SHP77 treated with DMSO at 0.1 percent for 48 hours (cell line): ENCODE measurements at regions not wholly inside any gene's neighbourhood (a gene's known extent, or its start where the extent isn't known, plus 50 kb on each side); places are given as distances from the start of the nearest gene placed in this dataset.
"Not testable (repeated sequence)": the region's sequence is repeated elsewhere in the genome, so short reads cannot be mapped to it uniquely, and the experiment has no call there.

ENCODE experiments used
- DNase-seq: peaks from one replicate; lab custom pipeline; 2025; lab: John Stamatoyannopoulos, UW

DNA sequence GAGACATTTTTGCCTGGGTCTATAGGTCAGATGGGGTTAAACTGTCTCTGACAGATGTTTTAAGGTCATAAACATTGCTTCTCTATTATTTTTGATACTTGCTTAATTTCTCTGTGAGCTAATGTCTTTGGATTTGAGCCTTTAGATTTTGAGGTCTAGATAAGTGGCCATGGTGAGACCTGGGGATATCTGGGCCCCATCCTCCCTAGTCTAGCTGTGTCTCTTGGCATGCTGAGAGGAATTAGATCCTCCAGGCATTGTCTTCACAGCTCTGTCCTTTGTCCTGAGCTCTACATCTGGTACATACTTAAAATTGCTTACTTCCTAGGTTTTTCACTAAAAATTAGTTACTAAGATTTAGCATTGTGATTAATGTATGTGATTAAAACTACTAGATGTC, 265.0 kb upstream of the NPSR1 start:
- no peak for DNase-seq

DNA sequence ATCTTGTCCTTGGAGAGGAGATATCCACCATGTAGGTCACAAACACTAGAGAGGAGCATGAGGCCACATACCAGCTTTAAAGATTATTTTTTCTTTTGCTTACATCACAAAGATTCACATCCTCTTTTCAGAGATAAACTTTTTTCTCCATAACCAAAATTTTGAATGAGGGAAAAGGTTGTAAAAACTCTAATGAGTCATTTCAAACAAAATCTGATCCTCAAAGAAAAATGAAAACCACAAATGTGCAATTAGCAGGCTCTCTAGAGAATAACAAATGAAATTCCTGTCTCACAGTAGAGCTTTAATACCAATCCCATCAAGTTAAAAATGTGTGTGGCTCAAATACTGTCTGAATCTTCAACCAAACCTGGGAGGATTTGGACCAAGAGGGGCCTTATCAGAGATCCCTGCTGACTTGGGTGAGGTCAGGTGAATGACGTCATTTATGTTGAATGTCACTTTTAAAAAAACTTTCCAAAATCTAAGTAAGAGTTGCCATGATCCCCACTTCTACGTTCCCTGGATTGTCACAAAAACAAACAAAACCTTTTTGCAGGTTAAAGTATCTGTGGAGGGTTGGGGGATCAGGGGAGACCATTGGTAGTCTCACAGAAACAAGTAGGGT, 261.5 kb upstream of the NPSR1 start:
- no peak for DNase-seq

DNA sequence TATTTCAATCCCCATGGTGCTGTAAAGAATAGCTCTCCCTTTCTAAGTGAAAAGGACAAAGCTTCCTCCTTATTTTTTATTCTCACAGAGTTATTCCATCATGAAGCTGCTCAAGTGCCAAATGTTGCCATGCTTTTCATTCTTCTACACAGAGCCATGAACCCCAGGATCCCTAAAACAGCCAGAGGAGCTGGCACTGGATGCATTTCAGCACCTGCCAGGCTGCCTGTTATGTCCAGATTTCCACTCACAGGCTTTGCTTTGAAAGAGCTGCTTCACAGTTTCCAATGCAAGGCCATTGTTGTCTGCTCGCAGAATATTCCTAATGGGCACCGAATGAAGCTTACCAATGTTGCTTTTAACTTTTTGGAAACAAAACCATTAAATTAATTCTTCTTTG, 256.2 kb upstream of the NPSR1 start:
- no peak for DNase-seq

DNA sequence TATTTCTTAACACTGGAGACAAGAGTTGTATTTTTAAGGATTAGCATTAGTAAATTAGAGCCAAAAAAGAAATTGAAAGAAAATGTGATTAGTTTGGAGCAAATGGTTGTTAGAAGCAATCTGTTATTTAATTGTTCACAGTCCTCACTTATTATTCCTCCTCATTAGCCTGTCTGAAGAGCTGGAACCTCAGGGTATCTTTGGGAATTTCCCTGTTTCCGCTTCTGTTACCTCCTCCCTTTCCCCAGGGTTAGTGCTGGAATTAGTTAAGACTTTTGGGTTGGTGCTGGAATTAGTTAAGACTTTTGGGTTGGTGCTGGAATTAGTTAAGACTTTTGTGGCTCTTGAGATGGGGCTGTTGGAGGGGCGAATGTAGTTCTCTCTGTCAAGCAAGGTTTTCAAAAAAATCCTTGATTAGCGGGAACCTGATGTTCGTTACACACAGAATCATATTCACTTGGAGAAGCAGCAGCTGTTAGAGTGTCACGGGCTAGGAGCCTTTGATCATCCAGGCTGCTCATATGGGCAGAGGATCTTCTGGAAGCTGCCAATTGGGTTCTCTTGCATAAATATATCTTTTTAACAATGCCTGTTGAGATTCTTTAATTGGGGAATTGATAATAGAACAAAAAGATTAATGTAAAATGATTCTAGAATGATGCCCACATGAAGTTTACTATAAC, 251.0 kb upstream of the NPSR1 start:
- DNase-seq, result no peak

DNA sequence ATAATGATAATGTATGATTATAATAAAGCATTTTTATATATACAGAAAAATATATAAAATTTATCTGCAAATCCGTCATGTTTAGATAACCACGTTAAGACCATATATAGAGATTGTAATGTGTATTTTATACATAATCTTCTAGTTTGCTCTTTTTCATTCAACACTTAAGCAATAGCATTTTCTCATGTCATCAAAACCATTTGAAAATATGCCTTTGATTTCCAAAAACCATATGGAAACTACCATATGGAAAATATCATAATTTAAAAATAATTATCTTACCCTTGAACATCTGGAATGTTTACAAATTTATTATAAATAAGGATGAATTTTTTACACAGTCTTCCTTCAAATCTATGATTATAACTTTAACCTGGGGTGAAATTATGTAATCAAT, 250.4 kb upstream of the NPSR1 start:
- DNase-seq, result no peak

DNA sequence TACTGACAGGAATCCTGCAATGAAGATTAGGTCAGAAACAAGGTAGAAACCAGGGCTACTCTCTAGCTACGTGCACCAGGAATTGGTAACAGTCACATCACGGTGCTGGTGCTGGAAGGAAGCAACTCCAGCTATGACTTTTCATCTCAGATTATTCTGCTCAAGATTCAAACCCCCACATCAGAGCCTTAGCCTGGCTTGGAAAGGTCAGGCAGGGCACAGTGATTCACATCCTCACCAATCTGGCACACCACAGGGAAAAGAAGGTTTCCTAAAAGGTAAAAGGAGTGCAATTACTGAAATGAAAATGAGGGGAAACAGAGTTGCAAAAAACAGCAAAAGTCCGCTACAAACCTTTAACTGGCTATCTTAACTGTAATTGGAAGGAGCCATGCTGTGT, 240.2 kb upstream of the NPSR1 start:
- no peak for DNase-seq

DNA sequence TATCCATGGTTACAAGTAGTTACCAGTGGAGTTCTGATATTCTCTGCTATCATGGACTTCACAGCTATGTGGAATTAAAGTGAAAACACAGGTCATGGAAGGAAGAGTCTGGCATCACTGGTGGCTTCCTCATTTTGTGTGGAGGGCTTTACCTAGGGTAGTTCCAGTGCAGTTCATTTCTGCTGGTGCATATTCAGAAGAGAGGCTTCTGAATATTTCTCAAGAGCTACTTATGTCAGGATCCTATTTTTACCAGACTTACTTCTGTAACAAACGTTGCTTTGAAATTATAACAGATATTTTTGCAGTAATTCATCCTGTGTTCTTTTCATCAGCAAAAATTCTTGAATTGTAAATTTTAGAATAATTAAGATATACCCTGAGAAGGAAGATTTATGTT, 236.5 kb upstream of the NPSR1 start:
- no peak for DNase-seq

DNA sequence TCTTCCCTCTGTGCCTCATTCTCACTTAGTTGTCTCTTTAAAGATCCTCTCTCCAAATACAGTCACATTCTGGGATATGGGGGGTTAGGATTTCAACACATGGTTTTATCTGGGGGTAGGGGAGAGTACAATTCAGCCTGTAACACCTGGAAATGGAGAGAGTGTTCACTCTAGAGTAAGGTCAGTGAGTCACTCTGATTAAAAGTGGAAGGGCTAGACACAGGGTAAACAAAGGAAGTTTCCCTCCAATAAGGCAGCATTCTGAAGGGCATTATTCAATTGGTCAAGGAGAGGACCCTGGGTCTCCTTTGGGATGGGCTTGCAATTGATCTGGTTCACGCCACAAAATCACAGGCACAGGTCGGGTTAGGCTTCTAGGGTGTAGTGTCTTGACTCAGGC, 232.8 kb upstream of the NPSR1 start:
- DNase-seq, result no peak

DNA sequence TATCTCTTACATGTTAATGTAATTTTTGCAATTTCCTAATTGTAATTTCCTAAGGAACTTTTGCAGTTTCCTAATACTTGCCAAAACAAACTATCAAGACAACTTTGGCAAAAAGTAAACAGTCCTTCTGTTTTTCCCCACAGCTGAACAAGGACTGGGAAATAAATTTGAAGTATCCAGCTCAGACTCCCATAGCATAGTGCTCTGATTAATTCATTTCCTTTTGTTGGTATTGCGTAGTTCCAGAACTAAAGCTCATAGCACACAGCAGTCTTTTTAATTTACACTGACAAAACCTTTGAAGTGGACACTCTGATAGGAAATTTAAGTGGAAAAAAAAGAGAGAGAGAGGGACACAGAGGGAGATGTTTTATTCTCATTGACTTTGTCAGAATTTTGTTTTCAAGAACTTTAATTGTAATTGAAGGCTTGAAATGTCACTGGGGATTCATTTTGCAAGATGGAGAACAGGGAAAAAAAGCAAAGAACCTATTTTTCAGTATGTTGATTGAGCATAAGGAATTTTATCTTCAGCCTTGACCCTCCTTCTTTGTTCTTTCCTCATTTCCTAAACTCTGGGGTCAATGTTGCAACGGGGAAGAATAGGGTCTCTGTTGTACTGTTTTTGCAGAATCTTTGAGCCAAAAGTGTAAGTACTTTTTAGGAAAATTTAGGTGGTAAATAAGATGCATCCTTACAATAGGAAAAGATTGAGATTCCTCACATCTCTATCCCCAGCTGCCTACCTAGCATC, 232.2 kb upstream of the NPSR1 start:
- DNase-seq, result no peak

DNA sequence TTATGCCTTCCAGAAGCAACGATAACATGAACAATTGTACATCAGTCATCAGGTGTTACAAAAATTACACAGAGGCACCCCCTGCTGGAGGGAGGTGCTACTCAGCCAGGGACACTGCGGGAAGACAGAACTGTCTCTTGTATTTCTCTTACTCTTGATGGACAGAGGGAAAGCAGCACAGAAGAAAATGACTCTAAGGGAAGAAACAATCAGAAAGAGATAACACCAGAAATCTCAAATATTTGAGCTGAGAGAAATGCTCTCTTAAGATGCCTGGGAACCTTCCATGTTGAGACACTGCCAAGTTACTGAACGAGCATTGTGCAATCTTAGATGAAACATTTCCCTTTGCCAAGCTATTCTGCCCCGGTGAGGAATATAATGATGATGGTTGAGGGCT, 227.6 kb upstream of the NPSR1 start:
- no peak for DNase-seq

DNA sequence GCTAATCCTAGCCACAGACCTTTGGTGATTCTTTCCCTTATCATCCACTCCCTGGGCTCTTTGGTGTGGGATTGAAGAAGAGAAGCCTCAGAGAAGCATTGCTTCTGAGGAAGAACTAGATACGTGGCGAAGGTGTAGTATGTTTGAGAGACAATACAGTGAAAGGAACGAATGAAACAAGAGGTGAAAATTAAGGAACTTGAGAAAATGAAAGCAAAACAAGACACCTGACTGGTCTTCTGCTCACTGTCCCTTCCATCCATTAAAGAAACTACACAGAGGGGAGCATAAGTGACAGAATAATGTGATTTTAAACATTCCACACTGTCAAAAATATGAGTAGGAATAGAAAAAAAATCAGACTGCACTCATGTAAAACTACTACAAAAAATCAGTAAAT, 219.6 kb upstream of the NPSR1 start:
- no peak for DNase-seq

DNA sequence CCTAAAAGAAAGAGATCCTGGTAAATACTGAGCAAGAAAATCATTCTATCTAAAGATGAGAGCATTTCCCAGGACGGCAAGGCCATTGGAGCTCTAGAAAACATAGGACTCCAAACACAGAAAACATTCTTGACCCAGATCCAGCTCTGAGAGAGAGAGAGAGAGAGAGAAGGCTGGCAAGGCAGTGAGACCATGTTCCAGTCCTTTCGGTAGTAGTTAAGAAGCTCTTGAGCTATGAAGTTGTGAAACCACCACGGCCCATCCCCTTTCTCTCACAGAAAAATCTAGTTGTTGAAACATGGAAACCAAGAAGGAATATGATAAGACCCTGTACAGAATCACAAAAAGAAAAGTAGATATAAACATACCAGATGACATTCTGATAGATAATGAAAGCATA, 212.4 kb upstream of the NPSR1 start:
- no peak for DNase-seq

DNA sequence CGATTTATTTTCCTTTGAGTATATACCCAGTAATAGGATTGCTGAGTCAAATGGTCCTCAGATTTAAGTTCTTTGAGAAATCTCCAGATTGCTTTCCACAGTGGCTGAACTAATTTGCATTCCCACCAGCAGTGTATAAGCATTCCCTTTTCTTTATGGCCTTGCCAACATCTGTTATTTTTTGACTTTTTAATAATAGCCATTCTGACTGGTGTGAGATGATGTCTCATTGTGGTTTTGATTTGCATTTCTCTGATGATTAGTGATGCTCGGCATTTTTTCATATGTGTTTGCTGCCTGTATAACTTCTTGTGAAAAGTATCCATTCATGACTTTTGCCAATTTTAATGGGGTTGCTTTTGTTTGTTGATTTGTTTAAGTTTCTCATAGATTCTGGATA, 209.5 kb upstream of the NPSR1 start:
- not testable (repeated sequence) for DNase-seq

DNA sequence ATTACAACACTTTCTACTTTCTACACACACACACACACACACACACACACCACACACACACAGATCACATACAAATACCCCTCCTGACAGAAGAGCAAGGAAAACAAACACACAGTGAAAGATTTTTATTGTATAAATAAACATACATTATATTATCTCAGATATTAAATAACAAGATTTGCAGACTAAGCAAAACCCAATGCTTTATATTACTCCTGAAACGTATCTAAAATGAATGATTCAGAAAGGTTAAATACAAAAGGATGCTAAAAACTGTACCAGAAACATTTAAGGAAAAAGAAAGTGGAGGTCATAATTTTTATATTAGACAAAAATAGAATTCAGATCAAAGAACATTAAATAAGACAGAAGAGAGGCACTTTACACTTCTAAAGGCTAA, 208.3 kb upstream of the NPSR1 start:
- no peak for DNase-seq

DNA sequence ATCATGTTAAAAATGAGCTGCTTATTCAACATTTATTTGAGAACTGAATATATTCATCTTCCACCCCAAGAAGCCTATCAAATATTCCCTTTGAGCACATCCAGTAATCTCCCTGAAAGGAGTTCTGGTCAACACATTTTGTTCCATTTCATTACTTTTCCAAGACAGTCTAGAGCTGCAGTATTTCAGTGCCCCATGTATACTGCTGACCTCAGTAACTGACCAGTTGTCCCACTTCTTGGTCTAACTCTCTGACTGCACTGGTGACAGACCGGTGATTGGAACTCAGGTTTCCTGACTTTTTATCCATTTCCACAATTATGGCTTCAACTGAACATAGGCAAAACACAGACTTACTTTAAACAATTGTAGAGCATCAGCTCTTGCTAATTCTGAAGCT, 206.8 kb upstream of the NPSR1 start:
- no peak for DNase-seq

DNA sequence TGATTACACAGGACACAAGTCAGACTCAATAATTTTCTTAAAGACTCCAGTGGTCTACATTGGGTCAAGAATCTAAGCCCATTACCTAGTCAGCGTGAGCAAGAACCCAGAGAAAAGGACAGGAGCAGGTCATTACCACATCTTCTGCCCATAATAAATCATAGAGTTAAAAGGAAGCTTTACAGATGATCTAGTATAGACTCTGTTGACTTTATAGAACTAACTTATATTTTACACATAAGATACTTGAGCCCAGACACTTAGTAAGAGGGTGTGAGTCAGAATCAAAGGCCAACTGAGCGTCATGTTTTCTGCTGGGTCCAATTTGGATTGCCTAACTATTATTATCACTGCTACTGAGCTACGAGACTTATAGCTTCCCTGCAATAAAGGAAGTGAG, 206.1 kb upstream of the NPSR1 start:
- DNase-seq, result no peak

DNA sequence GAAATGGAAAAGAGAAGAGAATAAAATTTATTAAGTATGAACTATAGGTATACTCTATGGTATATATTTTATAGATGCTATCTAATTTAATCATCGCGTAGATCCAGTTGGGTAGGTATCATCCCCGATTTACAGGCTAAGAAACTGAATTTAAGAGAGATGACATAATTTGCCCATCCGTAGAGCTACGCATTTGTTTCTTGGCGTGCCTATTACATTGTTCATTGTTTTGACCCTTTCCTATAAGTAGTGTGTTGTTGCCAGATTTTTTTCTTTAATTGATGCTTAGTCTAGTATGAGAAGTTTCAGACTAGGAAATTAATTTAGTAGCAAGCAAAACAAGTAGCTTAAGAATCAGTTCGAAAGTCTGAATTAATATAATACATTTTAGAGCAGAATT, 205.7 kb upstream of the NPSR1 start:
- DNase-seq, result no peak

DNA sequence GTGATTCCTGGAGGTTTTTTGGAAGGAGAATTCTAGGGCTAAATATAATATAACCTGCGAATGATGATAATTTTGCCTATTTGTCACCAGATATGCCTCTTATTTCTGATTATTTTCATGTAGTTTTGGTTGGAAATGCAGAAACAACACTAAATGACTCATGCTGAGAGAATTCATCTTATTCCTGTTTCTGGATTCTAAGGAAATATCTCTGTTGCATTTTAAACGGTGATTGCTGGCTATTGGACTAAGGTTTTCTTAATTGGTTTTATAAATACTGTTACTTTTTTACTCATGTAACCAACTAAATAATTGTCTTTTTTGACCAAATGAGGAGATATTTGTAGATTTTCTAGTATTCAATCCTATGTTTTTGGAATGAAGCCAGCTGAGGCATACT, 204.9 kb upstream of the NPSR1 start:
- no peak for DNase-seq

DNA sequence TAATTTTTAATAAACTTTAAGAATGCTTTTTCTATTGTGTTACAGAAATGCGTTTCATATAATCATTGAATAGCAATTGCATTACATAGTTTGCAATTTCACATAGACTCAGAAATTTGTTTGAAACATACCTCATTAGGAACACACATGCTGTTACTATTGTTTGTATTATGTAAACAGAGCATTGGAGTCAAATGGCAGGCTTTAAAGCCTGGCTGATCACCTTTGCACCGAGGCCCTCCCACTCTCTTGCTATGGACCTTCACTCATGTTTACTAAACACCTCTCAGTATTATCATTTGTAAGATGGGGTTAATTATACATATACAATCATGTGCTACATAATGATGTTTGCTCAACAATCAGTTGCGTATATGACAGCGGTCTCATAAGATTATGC, 203.6 kb upstream of the NPSR1 start:
- DNase-seq, result no peak

DNA sequence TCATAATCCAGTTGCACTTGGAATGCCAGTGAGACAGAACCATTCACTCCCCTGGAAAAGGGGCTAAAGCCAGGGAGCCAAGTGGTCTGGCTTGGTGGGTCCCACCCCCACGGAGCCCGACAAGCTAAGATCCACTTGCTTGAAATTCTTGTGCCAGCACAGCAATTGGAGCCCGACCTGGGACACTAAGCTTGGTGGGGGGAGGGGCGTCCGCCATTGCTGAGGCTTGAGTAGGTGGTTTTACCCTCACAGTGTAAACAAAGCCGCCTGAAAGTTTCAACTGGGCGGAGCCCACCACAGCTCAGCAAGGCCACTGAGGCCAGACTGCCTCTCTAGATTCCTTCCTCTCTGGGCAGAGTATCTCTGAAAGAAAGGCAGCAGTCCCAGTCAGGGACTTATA, 200.7 kb upstream of the NPSR1 start:
- no peak for DNase-seq

DNA sequence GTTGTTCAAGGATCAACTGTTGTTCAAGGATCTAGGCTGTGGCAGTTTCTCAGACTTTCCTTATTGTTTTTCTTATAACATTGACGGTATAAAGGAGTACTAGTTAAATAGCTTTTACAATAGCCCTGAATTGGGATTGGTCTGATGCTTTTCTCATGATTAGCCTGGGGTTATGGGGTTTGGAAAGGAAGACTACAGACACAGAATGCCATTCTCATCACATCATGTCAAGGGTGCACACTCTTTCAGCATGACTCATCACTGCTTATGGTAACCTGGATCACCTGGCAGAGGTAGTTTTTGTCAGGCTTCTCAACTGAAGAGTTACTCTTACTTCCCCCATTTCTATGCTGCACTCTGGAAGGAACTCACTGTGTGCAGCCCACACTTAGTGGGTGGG, 194.2 kb upstream of the NPSR1 start:
- DNase-seq, result no peak

DNA sequence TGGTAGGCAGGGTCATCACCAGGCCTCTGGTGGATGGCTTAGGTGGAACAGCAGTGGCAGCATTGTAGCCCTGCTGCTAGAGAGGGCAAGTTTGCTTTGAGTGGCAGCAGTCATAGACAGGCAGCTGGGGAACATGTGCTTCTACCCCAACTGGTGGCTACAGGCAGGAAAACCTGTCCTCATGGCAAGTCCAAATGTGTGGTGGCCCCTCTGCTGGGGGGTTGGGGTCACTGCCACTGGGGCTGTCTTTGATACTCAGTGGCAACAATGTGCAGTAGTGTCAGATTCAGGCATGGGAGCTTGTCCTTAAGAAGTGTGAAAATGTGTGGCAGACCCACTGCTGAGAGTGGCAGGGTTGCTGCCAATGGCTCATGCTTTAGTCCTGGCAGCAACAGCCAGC, 186.2 kb upstream of the NPSR1 start:
- no peak for DNase-seq

DNA sequence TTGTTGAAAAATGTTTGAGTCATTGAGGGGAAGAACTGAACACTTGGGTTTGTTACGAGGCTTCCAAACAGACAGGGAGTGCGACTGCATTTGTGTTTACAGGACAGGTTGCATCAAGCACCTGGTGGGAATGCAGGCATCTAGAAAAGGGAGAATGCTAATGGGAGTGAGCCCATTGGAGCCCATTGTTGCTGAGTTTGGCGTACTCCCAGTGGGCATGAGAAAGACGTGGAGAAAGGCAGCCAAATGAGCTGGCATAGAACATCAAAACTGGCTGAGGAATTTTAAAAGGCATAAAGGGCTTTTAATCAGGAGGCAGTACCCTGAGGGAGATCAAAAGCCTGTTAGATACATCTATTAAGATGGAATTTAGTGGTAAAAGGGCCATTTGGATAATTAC, 171.6 kb upstream of the NPSR1 start:
- DNase-seq, result no peak
